ENCODE measurements at regions not wholly inside any gene's neighbourhood (a gene's known extent, or its start where the extent isn't known, plus 50 kb on each side); places are given as distances from the start of the nearest gene placed in this dataset.

GRCh38 chr1:217029281-217030157 lies 306.3 kb upstream of the ESRRG start:
- TF ChIP-seq CTCF (IDR thresholded peaks at IDR 0.05): no peak
- no peak for TF ChIP-seq POLR2A (IDR thresholded peaks at IDR 0.05)
- peak; percentile 88 for TF ChIP-seq POLR2AphosphoS5 (IDR thresholded peaks at IDR 0.05)

Data from prostate gland (tissue), 2 donors.